ENCODE measurements at regions not wholly inside any gene's neighbourhood (a gene's known extent, or its start where the extent isn't known, plus 50 kb on each side); places are given as distances from the start of the nearest gene placed in this dataset.
"Not testable (repeated sequence)": the region's sequence is repeated elsewhere in the genome, so short reads cannot be mapped to it uniquely, and the experiment has no call there.

- Mint-ChIP-seq H3K27me3 (peaks cover 2% of the 10 kb centered on the region), H3K4me3 (no peak overlapping the region), H3K4me1 (ENCODE audit: low read depth) (no peaks in the 10 kb centered on the region), H3K36me3 (ENCODE audit: low read depth) (no peaks in the 10 kb centered on the region), H3K9me3 (peaks cover 24% of the 10 kb centered on the region), H3K27ac (no peak overlapping the region)
- intact Hi-C loops (cut with micrococcal nuclease): no loop called here
Measured at GRCh38 chr14:31911160-31911559, 165.9 kb upstream of the ARHGAP5 start.

GRCh38 chr14:31913370-31913769 is 163.7 kb upstream of the ARHGAP5 start:
- no peaks in the 10 kb centered on the region for H3K36me3 Mint-ChIP-seq (ENCODE audit: low read depth)
- intact Hi-C loops (cut with micrococcal nuclease): no loop called here
- peaks cover 24% of the 10 kb centered on the region for H3K9me3 Mint-ChIP-seq
- H3K27ac Mint-ChIP-seq: no peak overlapping the region
- no peaks in the 10 kb centered on the region for H3K4me1 Mint-ChIP-seq (ENCODE audit: low read depth)
- H3K4me3 Mint-ChIP-seq: no peak overlapping the region
- H3K27me3 Mint-ChIP-seq: no peaks in the 10 kb centered on the region

- H3K36me3 Mint-ChIP-seq (ENCODE audit: low read depth); H3K27ac Mint-ChIP-seq; intact Hi-C loops (cut with micrococcal nuclease); H3K9me3 Mint-ChIP-seq; H3K4me1 Mint-ChIP-seq (ENCODE audit: low read depth); H3K27me3 Mint-ChIP-seq; H3K4me3 Mint-ChIP-seq: not testable (repeated sequence)
Measured at GRCh38 chr14:31918289-31918688, 158.8 kb upstream of the ARHGAP5 start.

- intact Hi-C loops (cut with micrococcal nuclease): loop anchor here (10.0 kb wide), 2 partner anchors 135 to 405 kb away; no protein-coding TSS in a partner anchor
- Mint-ChIP-seq H3K4me3 (no peak overlapping the region), H3K27me3 (peaks cover 7% of the 10 kb centered on the region), H3K36me3 (ENCODE audit: low read depth) (no peaks in the 10 kb centered on the region), H3K27ac (no peak overlapping the region), H3K4me1 (ENCODE audit: low read depth) (no peaks in the 10 kb centered on the region), H3K9me3 (no peaks in the 10 kb centered on the region)
Measured at GRCh38 chr14:31920001-31920400, 157.1 kb upstream of the ARHGAP5 start.

GRCh38 chr14:31920989-31921650 is 156.0 kb upstream of the ARHGAP5 start:
- Mint-ChIP-seq H3K36me3 (ENCODE audit: low read depth) (no peaks in the 10 kb centered on the region), H3K27me3 (peaks cover 7% of the 10 kb centered on the region), H3K4me1 (ENCODE audit: low read depth) (no peaks in the 10 kb centered on the region), H3K9me3 (no peaks in the 10 kb centered on the region), H3K27ac (no peak overlapping the region), H3K4me3 (no peak overlapping the region)
- intact Hi-C loops (cut with micrococcal nuclease): loop anchor here (10.0 kb wide), 2 partner anchors 134 to 406 kb away; no protein-coding TSS in a partner anchor

- no peak overlapping the region for H3K27ac Mint-ChIP-seq
- intact Hi-C loops (cut with micrococcal nuclease): loop anchor here (10.0 kb wide), 2 partner anchors 133 to 407 kb away; no protein-coding TSS in a partner anchor
- H3K9me3 Mint-ChIP-seq: no peaks in the 10 kb centered on the region
- H3K27me3 Mint-ChIP-seq: peaks cover 7% of the 10 kb centered on the region
- no peaks in the 10 kb centered on the region for H3K4me1 Mint-ChIP-seq (ENCODE audit: low read depth)
- H3K4me3 Mint-ChIP-seq: no peak overlapping the region
- H3K36me3 Mint-ChIP-seq (ENCODE audit: low read depth): no peaks in the 10 kb centered on the region
Measured at GRCh38 chr14:31921721-31922120, 155.4 kb upstream of the ARHGAP5 start.

- H3K4me3 Mint-ChIP-seq: no peak overlapping the region
- no peak overlapping the region for H3K27ac Mint-ChIP-seq
- H3K4me1 Mint-ChIP-seq (ENCODE audit: low read depth): no peaks in the 10 kb centered on the region
- H3K27me3 Mint-ChIP-seq: peaks cover 3% of the 10 kb centered on the region
- intact Hi-C loops (cut with micrococcal nuclease): loop anchor here (1.0 to 10.0 kb wide), 3 partner anchors 129 to 411 kb away; no protein-coding TSS in a partner anchor
- no peaks in the 10 kb centered on the region for H3K9me3 Mint-ChIP-seq
- H3K36me3 Mint-ChIP-seq (ENCODE audit: low read depth): no peaks in the 10 kb centered on the region
Measured at GRCh38 chr14:31926123-31926522, 151.0 kb upstream of the ARHGAP5 start.

- H3K4me1 Mint-ChIP-seq (ENCODE audit: low read depth): no peaks in the 10 kb centered on the region
- intact Hi-C loops (cut with micrococcal nuclease): loop anchor here (1.0 to 10.0 kb wide), 3 partner anchors 128 to 412 kb away; no protein-coding TSS in a partner anchor
- H3K27ac Mint-ChIP-seq: no peak overlapping the region
- H3K27me3 Mint-ChIP-seq: peaks cover 3% of the 10 kb centered on the region
- no peaks in the 10 kb centered on the region for H3K36me3 Mint-ChIP-seq (ENCODE audit: low read depth)
- no peaks in the 10 kb centered on the region for H3K9me3 Mint-ChIP-seq
- H3K4me3 Mint-ChIP-seq: no peak overlapping the region
Measured at GRCh38 chr14:31926652-31927347, 150.3 kb upstream of the ARHGAP5 start.

- no peaks in the 10 kb centered on the region for H3K4me1 Mint-ChIP-seq (ENCODE audit: low read depth)
- H3K27me3 Mint-ChIP-seq: peaks cover 3% of the 10 kb centered on the region
- H3K9me3 Mint-ChIP-seq: no peaks in the 10 kb centered on the region
- intact Hi-C loops (cut with micrococcal nuclease): loop anchor here (10.0 kb wide), 2 partner anchors 127 to 413 kb away; no protein-coding TSS in a partner anchor
- H3K27ac Mint-ChIP-seq: no peak overlapping the region
- no peaks in the 10 kb centered on the region for H3K36me3 Mint-ChIP-seq (ENCODE audit: low read depth)
- H3K4me3 Mint-ChIP-seq: no peak overlapping the region
Measured at GRCh38 chr14:31927348-31927832, 149.7 kb upstream of the ARHGAP5 start.

GRCh38 chr14:31930070-31930469 is 147.0 kb upstream of the ARHGAP5 start:
- intact Hi-C loops (cut with micrococcal nuclease): no loop called here
- Mint-ChIP-seq H3K4me3 (no peak overlapping the region), H3K4me1 (ENCODE audit: low read depth) (no peaks in the 10 kb centered on the region)

GRCh38 chr14:31930493-31931240 is 146.4 kb upstream of the ARHGAP5 start:
- H3K27me3 Mint-ChIP-seq: no peaks in the 10 kb centered on the region
- intact Hi-C loops (cut with micrococcal nuclease): no loop called here
- no peaks in the 10 kb centered on the region for H3K36me3 Mint-ChIP-seq (ENCODE audit: low read depth)
- no peak overlapping the region for H3K27ac Mint-ChIP-seq
- peaks cover 4% of the 10 kb centered on the region for H3K4me1 Mint-ChIP-seq (ENCODE audit: low read depth)
- no peaks in the 10 kb centered on the region for H3K9me3 Mint-ChIP-seq
- no peak overlapping the region for H3K4me3 Mint-ChIP-seq

More at GRCh38 chr14:31930070-31930469, 147.0 kb upstream of the ARHGAP5 start:
- no peaks in the 10 kb centered on the region for H3K27me3 Mint-ChIP-seq
- H3K27ac Mint-ChIP-seq: no peak overlapping the region
- no peaks in the 10 kb centered on the region for H3K36me3 Mint-ChIP-seq (ENCODE audit: low read depth)
- no peaks in the 10 kb centered on the region for H3K9me3 Mint-ChIP-seq

- Mint-ChIP-seq H3K27me3 (no peaks in the 10 kb centered on the region), H3K27ac (no peak overlapping the region), H3K9me3 (no peaks in the 10 kb centered on the region), H3K4me3 (no peak overlapping the region), H3K4me1 (ENCODE audit: low read depth) (peaks cover 6% of the 10 kb centered on the region), H3K36me3 (ENCODE audit: low read depth) (no peaks in the 10 kb centered on the region)
- intact Hi-C loops (cut with micrococcal nuclease): no loop called here
Measured at GRCh38 chr14:31932675-31933074, 144.4 kb upstream of the ARHGAP5 start.

- H3K4me1 Mint-ChIP-seq (ENCODE audit: low read depth): peaks cover 10% of the 10 kb centered on the region
- intact Hi-C loops (cut with micrococcal nuclease): no loop called here
Measured at GRCh38 chr14:31933716-31934115, 143.4 kb upstream of the ARHGAP5 start.

More at GRCh38 chr14:31933716-31934115, 143.4 kb upstream of the ARHGAP5 start:
- Mint-ChIP-seq H3K27me3 (no peaks in the 10 kb centered on the region), H3K36me3 (ENCODE audit: low read depth) (no peaks in the 10 kb centered on the region), H3K4me3 (no peak overlapping the region), H3K27ac (no peak overlapping the region), H3K9me3 (no peaks in the 10 kb centered on the region)
